CD14-positive monocyte (primary cell): ENCODE measurements at regions not wholly inside any gene's neighbourhood (a gene's known extent, or its start where the extent isn't known, plus 50 kb on each side); places are given as distances from the start of the nearest gene placed in this dataset.

Experiments used
- DNase-seq, 3 donors: peaks; one replicate each; pipeline ENCODE4 v3.0.0-alpha.2; 2011 to 2022
- H2AFZ ChIP-seq: 2 replicates; pipeline ENCODE4 v1.6.0; 2012; ENCODE audit warnings: mild to moderate bottlenecking, low read depth, low read length, inconsistent platforms; ENCODE audit not compliant: insufficient read depth, poor library complexity, severe bottlenecking
- H3K27ac ChIP-seq, 2 donors: 1 replicate in 1 of 2; 2 replicates in 1 of 2; pipeline ENCODE4 v1.5.1; 2012 to 2013; ENCODE audit warnings: low read length in 2 of 2, control low read depth in 1 of 2, inconsistent platforms in 1 of 2, low read depth in 1 of 2, mild to moderate bottlenecking in 1 of 2
- H3K27me3 ChIP-seq, 2 donors: one replicate each; pipeline versions ENCODE4 v1.6.0 to v1.6.1; 2011 to 2013; ENCODE audit warnings: low read length in 2 of 2; ENCODE audit not compliant: control insufficient read depth in 2 of 2, insufficient read depth in 2 of 2
- H3K36me3 ChIP-seq, 2 donors: replicated peaks in 1 of 2; 1 replicate in 1 of 2; 2 replicates in 1 of 2; pipeline versions ENCODE4 v1.5.1 to v1.6.1; 2012 to 2013; ENCODE audit warnings: low read length in 2 of 2, control low read depth in 1 of 2, inconsistent platforms in 1 of 2, mild to moderate bottlenecking in 1 of 2; ENCODE audit not compliant: insufficient read depth in 2 of 2, control insufficient read depth in 1 of 2
- H3K4me1 ChIP-seq, 2 donors: 1 replicate in 1 of 2; 2 replicates in 1 of 2; pipeline versions ENCODE4 v1.5.1 to v1.6.1; 2012 to 2013; ENCODE audit warnings: low read length in 2 of 2, control low read depth in 1 of 2, inconsistent platforms in 1 of 2, mild to moderate bottlenecking in 1 of 2, moderate library complexity in 1 of 2; ENCODE audit not compliant: insufficient read depth in 2 of 2, control insufficient read depth in 1 of 2
- H3K4me2 ChIP-seq: replicated peaks from 2 replicates; pipeline ENCODE3; 2012; ENCODE audit warnings: low read length, moderate library complexity, mild to moderate bottlenecking; ENCODE audit not compliant: poor library complexity, severe bottlenecking; ENCODE audit errors: extremely low read depth
- H3K4me3 ChIP-seq, 3 experiments: fragments of 200-600 bp in 1 of 3; sonication (generic) in 1 of 3; replicated peaks in 1 of 3; 1 replicate in 2 of 3; 2 replicates in 1 of 3; pipeline ENCODE4 v1.5.1; 2011 to 2013; ENCODE audit warnings: low read length in 3 of 3, mild to moderate bottlenecking in 3 of 3, control low read depth in 2 of 3, low read depth in 2 of 3, inconsistent platforms in 1 of 3, moderate library complexity in 1 of 3
- H3K79me2 ChIP-seq: 2 replicates; pipeline ENCODE4 v1.6.0; 2012; ENCODE audit warnings: mild to moderate bottlenecking, control low read depth, inconsistent platforms, low read length, moderate library complexity; ENCODE audit not compliant: insufficient read depth
- H3K9ac ChIP-seq: 2 replicates; pipeline ENCODE4 v1.6.0; 2017; ENCODE audit warnings: low read length, mild to moderate bottlenecking; ENCODE audit not compliant: insufficient read depth, poor library complexity, severe bottlenecking
- H3K9me3 ChIP-seq, 2 donors: replicated peaks in 1 of 2; 1 replicate in 1 of 2; 2 replicates in 1 of 2; pipeline versions ENCODE4 v1.5.1 to v1.6.1; 2012 to 2013; ENCODE audit warnings: low read length in 2 of 2, control low read depth in 1 of 2; ENCODE audit not compliant: control insufficient read depth in 1 of 2, insufficient read depth in 1 of 2
- H4K20me1 ChIP-seq: 2 replicates; pipeline ENCODE4 v1.6.0; 2012; ENCODE audit warnings: mild to moderate bottlenecking, low read length, control low read depth, moderate library complexity; ENCODE audit not compliant: insufficient read depth
- H3K27ac Mint-ChIP-seq, 7 donors: one replicate each; pipeline ENCODE4 v1.8.0; 2020; ENCODE audit warnings: mild to moderate bottlenecking in 7 of 7, mixed read lengths in 7 of 7, moderate library complexity in 6 of 7, inconsistent platforms in 2 of 7
- H3K27me3 Mint-ChIP-seq, 3 donors: one replicate each; pipeline ENCODE4 v1.8.0; 2021 to 2022; ENCODE audit warnings: low read depth in 3 of 3, mild to moderate bottlenecking in 3 of 3, mixed read lengths in 3 of 3, moderate library complexity in 3 of 3, inconsistent platforms in 1 of 3
- H3K36me3 Mint-ChIP-seq, 2 donors: one replicate each; pipeline ENCODE4 v1.8.0; 2020; ENCODE audit warnings: mixed read lengths in 2 of 2, inconsistent platforms in 1 of 2, mild to moderate bottlenecking in 1 of 2
- H3K4me1 Mint-ChIP-seq: one replicate; pipeline ENCODE4 v1.8.0; 2020; ENCODE audit warnings: mild to moderate bottlenecking, mixed read lengths
- H3K4me3 Mint-ChIP-seq, 2 donors: one replicate each; pipeline ENCODE4 v1.8.0; 2020; ENCODE audit warnings: mild to moderate bottlenecking in 2 of 2, mixed read lengths in 2 of 2, moderate library complexity in 1 of 2
- H3K9me3 Mint-ChIP-seq, 7 donors: one replicate each; pipeline ENCODE4 v1.8.0; 2020 to 2022; ENCODE audit warnings: mixed read lengths in 7 of 7, mild to moderate bottlenecking in 6 of 7, moderate library complexity in 6 of 7, inconsistent platforms in 2 of 7
- CTCF ChIP-seq: fragments of 200-600 bp; IDR thresholded peaks from one replicate; pipeline ENCODE4 v1.8.0; 2022; ENCODE audit warnings: antibody characterized with exemption, mild to moderate bottlenecking
- WGBS: methylation state at CpG from one replicate; pipeline ENCODE4 v1.1.5; 2013; ENCODE audit warnings: missing lambda C conversion rate; ENCODE audit not compliant: insufficient coverage; 5-methylcytosine and 5-hydroxymethylcytosine counted together
- intact Hi-C, 2 donors: fragments of 100-400 bp; cut with micrococcal nuclease; formaldehyde crosslinking; loops; one replicate each; pipeline versions ENCODE4 v1.15.0 to v1.15.1; 2023

DNA sequence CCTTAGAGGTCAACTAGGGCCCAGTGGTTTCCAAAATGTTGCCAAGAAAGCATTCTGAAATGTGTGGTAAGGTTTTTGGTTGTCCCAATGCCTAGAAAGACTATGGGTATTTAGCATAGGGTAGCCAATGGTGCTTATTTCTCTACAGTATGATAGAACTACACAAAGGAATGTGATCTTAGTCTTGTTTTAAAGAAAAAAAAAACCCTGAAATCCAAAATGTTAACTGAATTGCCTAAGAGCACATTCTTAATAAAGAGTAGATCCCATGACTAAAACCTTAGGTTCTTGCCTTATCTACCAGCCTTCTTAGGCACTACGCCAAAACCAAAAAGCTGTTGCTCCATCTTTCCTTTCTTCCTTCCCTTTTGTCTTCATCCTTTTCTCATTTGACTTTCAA is 428.2 kb downstream of the MRPL39 start:
- H3K27me3 ChIP-seq = no peaks in the 10 kb centered on the region
- H3K4me3 ChIP-seq = no peak overlapping the region
- H2AFZ ChIP-seq = no peak overlapping the region
- H4K20me1 ChIP-seq = no peaks in the 10 kb centered on the region
- Mint-ChIP-seq H3K4me1 (peaks cover 4% of the 10 kb centered on the region), H3K27ac (no peak overlapping the region), H3K36me3 (no peaks in the 10 kb centered on the region), H3K9me3 (peaks cover 3 to 15% (median 7%) of the 10 kb centered on the region in 7 donors), H3K27me3 (peaks cover 0 to 1% (median 0%) of the 10 kb centered on the region in 3 donors), H3K4me3 (no peak overlapping the region)
- no peak overlapping the region for H3K27ac ChIP-seq
- H3K36me3 ChIP-seq = no peaks in the 10 kb centered on the region
- H3K9me3 ChIP-seq = peaks cover 0 to 3% of the 10 kb centered on the region in 2 donors
- no peak overlapping the region for H3K4me2 ChIP-seq
- H3K79me2 ChIP-seq = no peaks in the 10 kb centered on the region
- TF ChIP-seq CTCF = no peak
- 50% methylated on average over 1 of the region's 1 CpG for WGBS
- intact Hi-C loops = no loop called here
- H3K9ac ChIP-seq = no peak overlapping the region
- no peak for DNase-seq
- no peaks in the 10 kb centered on the region for H3K4me1 ChIP-seq

GRCh38 chr21:25176637-25177412 is 430.5 kb downstream of the MRPL39 start:
- WGBS = no CpG with 5 or more reads among the region's 5 CpGs
- H3K9ac ChIP-seq = no peak overlapping the region
- Mint-ChIP-seq H3K27me3 (no peaks in the 10 kb centered on the region), H3K36me3 (no peaks in the 10 kb centered on the region), H3K9me3 (peaks cover 0 to 13% (median 10%) of the 10 kb centered on the region in 7 donors), H3K4me1 (peaks cover 6% of the 10 kb centered on the region), H3K27ac (no peak overlapping the region), H3K4me3 (no peak overlapping the region)
- no peak overlapping the region for H3K4me3 ChIP-seq
- H3K36me3 ChIP-seq = no peaks in the 10 kb centered on the region
- no peaks in the 10 kb centered on the region for H3K27me3 ChIP-seq
- no peak overlapping the region for H3K27ac ChIP-seq
- no peaks in the 10 kb centered on the region for H3K79me2 ChIP-seq
- H2AFZ ChIP-seq = no peak overlapping the region
- H3K4me2 ChIP-seq = no peak overlapping the region
- H3K4me1 ChIP-seq = no peaks in the 10 kb centered on the region
- intact Hi-C loops = no loop called here
- H3K9me3 ChIP-seq = no peaks in the 10 kb centered on the region
- no peak for DNase-seq
- H4K20me1 ChIP-seq = no peaks in the 10 kb centered on the region
- TF ChIP-seq CTCF = no peak
